CD14-positive monocyte (primary cell): ENCODE measurements at regions not wholly inside any gene's neighbourhood (a gene's known extent, or its start where the extent isn't known, plus 50 kb on each side); places are given as distances from the start of the nearest gene placed in this dataset.

Experiments
- DNase-seq, 3 donors: peaks; one replicate each; pipeline ENCODE4 v3.0.0-alpha.2; 2011 to 2022
- H2AFZ ChIP-seq: 2 replicates; pipeline ENCODE4 v1.6.0; 2012; ENCODE audit warnings: mild to moderate bottlenecking, low read depth, low read length, inconsistent platforms; ENCODE audit not compliant: insufficient read depth, poor library complexity, severe bottlenecking
- H3K27ac ChIP-seq, 2 donors: 1 replicate in 1 of 2; 2 replicates in 1 of 2; pipeline ENCODE4 v1.5.1; 2012 to 2013; ENCODE audit warnings: low read length in 2 of 2, control low read depth in 1 of 2, inconsistent platforms in 1 of 2, low read depth in 1 of 2, mild to moderate bottlenecking in 1 of 2
- H3K27me3 ChIP-seq, 2 donors: one replicate each; pipeline versions ENCODE4 v1.6.0 to v1.6.1; 2011 to 2013; ENCODE audit warnings: low read length in 2 of 2; ENCODE audit not compliant: control insufficient read depth in 2 of 2, insufficient read depth in 2 of 2
- H3K36me3 ChIP-seq, 2 donors: replicated peaks in 1 of 2; 1 replicate in 1 of 2; 2 replicates in 1 of 2; pipeline versions ENCODE4 v1.5.1 to v1.6.1; 2012 to 2013; ENCODE audit warnings: low read length in 2 of 2, control low read depth in 1 of 2, inconsistent platforms in 1 of 2, mild to moderate bottlenecking in 1 of 2; ENCODE audit not compliant: insufficient read depth in 2 of 2, control insufficient read depth in 1 of 2
- H3K4me1 ChIP-seq, 2 donors: 1 replicate in 1 of 2; 2 replicates in 1 of 2; pipeline versions ENCODE4 v1.5.1 to v1.6.1; 2012 to 2013; ENCODE audit warnings: low read length in 2 of 2, control low read depth in 1 of 2, inconsistent platforms in 1 of 2, mild to moderate bottlenecking in 1 of 2, moderate library complexity in 1 of 2; ENCODE audit not compliant: insufficient read depth in 2 of 2, control insufficient read depth in 1 of 2
- H3K4me2 ChIP-seq: replicated peaks from 2 replicates; pipeline ENCODE3; 2012; ENCODE audit warnings: low read length, moderate library complexity, mild to moderate bottlenecking; ENCODE audit not compliant: poor library complexity, severe bottlenecking; ENCODE audit errors: extremely low read depth
- H3K4me3 ChIP-seq, 3 experiments: fragments of 200-600 bp in 1 of 3; sonication (generic) in 1 of 3; replicated peaks in 1 of 3; 1 replicate in 2 of 3; 2 replicates in 1 of 3; pipeline ENCODE4 v1.5.1; 2011 to 2013; ENCODE audit warnings: low read length in 3 of 3, mild to moderate bottlenecking in 3 of 3, control low read depth in 2 of 3, low read depth in 2 of 3, inconsistent platforms in 1 of 3, moderate library complexity in 1 of 3
- H3K79me2 ChIP-seq: 2 replicates; pipeline ENCODE4 v1.6.0; 2012; ENCODE audit warnings: mild to moderate bottlenecking, control low read depth, inconsistent platforms, low read length, moderate library complexity; ENCODE audit not compliant: insufficient read depth
- H3K9ac ChIP-seq: 2 replicates; pipeline ENCODE4 v1.6.0; 2017; ENCODE audit warnings: low read length, mild to moderate bottlenecking; ENCODE audit not compliant: insufficient read depth, poor library complexity, severe bottlenecking
- H3K9me3 ChIP-seq, 2 donors: replicated peaks in 1 of 2; 1 replicate in 1 of 2; 2 replicates in 1 of 2; pipeline versions ENCODE4 v1.5.1 to v1.6.1; 2012 to 2013; ENCODE audit warnings: low read length in 2 of 2, control low read depth in 1 of 2; ENCODE audit not compliant: control insufficient read depth in 1 of 2, insufficient read depth in 1 of 2
- H4K20me1 ChIP-seq: 2 replicates; pipeline ENCODE4 v1.6.0; 2012; ENCODE audit warnings: mild to moderate bottlenecking, low read length, control low read depth, moderate library complexity; ENCODE audit not compliant: insufficient read depth
- H3K27ac Mint-ChIP-seq, 7 donors: one replicate each; pipeline ENCODE4 v1.8.0; 2020; ENCODE audit warnings: mild to moderate bottlenecking in 7 of 7, mixed read lengths in 7 of 7, moderate library complexity in 6 of 7, inconsistent platforms in 2 of 7
- H3K27me3 Mint-ChIP-seq, 3 donors: one replicate each; pipeline ENCODE4 v1.8.0; 2021 to 2022; ENCODE audit warnings: low read depth in 3 of 3, mild to moderate bottlenecking in 3 of 3, mixed read lengths in 3 of 3, moderate library complexity in 3 of 3, inconsistent platforms in 1 of 3
- H3K36me3 Mint-ChIP-seq, 2 donors: one replicate each; pipeline ENCODE4 v1.8.0; 2020; ENCODE audit warnings: mixed read lengths in 2 of 2, inconsistent platforms in 1 of 2, mild to moderate bottlenecking in 1 of 2
- H3K4me1 Mint-ChIP-seq: one replicate; pipeline ENCODE4 v1.8.0; 2020; ENCODE audit warnings: mild to moderate bottlenecking, mixed read lengths
- H3K4me3 Mint-ChIP-seq, 2 donors: one replicate each; pipeline ENCODE4 v1.8.0; 2020; ENCODE audit warnings: mild to moderate bottlenecking in 2 of 2, mixed read lengths in 2 of 2, moderate library complexity in 1 of 2
- H3K9me3 Mint-ChIP-seq, 7 donors: one replicate each; pipeline ENCODE4 v1.8.0; 2020 to 2022; ENCODE audit warnings: mixed read lengths in 7 of 7, mild to moderate bottlenecking in 6 of 7, moderate library complexity in 6 of 7, inconsistent platforms in 2 of 7
- WGBS: methylation state at CpG from one replicate; pipeline ENCODE4 v1.1.5; 2013; ENCODE audit warnings: missing lambda C conversion rate; ENCODE audit not compliant: insufficient coverage; 5-methylcytosine and 5-hydroxymethylcytosine counted together
- intact Hi-C, 2 donors: fragments of 100-400 bp; cut with micrococcal nuclease; formaldehyde crosslinking; loops; one replicate each; pipeline versions ENCODE4 v1.15.0 to v1.15.1; 2023
- TF ChIP-seq, protein P1 (sequence below): fragments of 200-600 bp; IDR thresholded peaks from one replicate; pipeline ENCODE4 v1.8.0; 2022; ENCODE audit warnings: antibody characterized with exemption, mild to moderate bottlenecking

DNA sequence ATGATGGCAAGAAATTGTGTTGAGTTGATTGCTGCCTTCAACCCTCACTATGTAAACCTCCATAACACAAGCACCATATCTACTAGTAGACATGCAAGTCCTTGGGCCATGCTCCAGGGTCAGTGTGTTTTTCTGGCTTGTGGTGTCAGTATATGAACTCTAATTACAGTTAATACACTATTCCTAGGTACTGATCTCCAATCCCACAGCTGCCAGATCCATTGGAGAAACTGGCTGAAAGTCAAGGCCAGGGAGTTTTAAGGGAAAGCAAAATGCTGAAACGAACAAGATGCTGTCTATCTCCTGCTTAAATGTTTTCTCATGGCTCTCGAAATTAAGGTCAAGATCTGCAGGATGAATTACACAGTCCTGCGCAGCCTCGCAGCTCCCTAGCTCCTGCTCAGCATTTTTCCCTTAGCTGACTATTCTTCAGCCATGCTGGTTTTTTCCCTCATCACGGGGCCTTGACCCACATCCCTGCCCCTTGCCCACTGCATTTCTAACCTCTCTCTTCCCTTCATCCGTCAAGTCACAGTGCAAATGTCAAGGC lies 425.0 kb upstream of the ADAMTS9 start:
- Histone ChIP-seq H3K4me3 (no peak overlapping the region), H4K20me1 (no peaks in the 10 kb centered on the region), H3K9ac (no peak overlapping the region), H3K27ac (no peak overlapping the region), H3K27me3 (no peaks in the 10 kb centered on the region), H2AFZ (no peak overlapping the region), H3K4me2 (no peak overlapping the region), H3K4me1 (no peaks in the 10 kb centered on the region), H3K79me2 (no peaks in the 10 kb centered on the region), H3K36me3 (no peaks in the 10 kb centered on the region), H3K9me3 (peaks cover 4 to 9% of the 10 kb centered on the region in 2 donors)
- Mint-ChIP-seq H3K27me3 (no peaks in the 10 kb centered on the region), H3K4me3 (no peak overlapping the region), H3K4me1 (no peaks in the 10 kb centered on the region), H3K27ac (no peak overlapping the region), H3K9me3 (peaks cover 0 to 13% (median 8%) of the 10 kb centered on the region in 7 donors), H3K36me3 (no peaks in the 10 kb centered on the region)
- intact Hi-C loops = no loop called here
- no peak for DNase-seq
- TF ChIP-seq, protein P1, sequence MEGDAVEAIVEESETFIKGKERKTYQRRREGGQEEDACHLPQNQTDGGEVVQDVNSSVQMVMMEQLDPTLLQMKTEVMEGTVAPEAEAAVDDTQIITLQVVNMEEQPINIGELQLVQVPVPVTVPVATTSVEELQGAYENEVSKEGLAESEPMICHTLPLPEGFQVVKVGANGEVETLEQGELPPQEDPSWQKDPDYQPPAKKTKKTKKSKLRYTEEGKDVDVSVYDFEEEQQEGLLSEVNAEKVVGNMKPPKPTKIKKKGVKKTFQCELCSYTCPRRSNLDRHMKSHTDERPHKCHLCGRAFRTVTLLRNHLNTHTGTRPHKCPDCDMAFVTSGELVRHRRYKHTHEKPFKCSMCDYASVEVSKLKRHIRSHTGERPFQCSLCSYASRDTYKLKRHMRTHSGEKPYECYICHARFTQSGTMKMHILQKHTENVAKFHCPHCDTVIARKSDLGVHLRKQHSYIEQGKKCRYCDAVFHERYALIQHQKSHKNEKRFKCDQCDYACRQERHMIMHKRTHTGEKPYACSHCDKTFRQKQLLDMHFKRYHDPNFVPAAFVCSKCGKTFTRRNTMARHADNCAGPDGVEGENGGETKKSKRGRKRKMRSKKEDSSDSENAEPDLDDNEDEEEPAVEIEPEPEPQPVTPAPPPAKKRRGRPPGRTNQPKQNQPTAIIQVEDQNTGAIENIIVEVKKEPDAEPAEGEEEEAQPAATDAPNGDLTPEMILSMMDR = no peak
- WGBS = 80% methylated on average over 6 of the region's 6 CpGs

DNA sequence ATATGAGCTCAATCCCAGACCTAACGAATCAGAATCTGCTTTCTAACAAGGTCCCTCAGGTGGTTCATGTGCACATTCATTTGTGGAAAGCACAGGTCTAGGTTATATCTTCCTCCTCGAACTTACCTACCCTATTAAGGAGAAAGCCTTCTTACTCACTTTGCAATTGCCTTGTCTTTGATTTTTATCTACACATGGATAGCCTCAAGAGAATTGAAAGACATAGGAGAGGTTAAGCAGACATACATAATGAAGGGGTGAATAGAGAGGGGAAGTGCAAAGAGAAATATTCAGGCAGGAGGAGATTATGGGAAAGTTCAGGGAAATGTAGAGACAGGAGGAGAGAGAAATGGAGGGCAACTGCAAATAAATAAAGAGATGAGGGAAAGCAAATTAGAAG lies 422.9 kb upstream of the ADAMTS9 start:
- intact Hi-C loops = no loop called here
- Mint-ChIP-seq H3K4me1 (no peaks in the 10 kb centered on the region), H3K4me3 (no peak overlapping the region), H3K27me3 (no peaks in the 10 kb centered on the region), H3K36me3 (no peaks in the 10 kb centered on the region), H3K9me3 (peaks cover 0 to 7% (median 3%) of the 10 kb centered on the region in 7 donors), H3K27ac (no peak overlapping the region)
- no peaks in the 10 kb centered on the region for H3K79me2 ChIP-seq
- no peak overlapping the region for H3K27ac ChIP-seq
- WGBS = 80% methylated on average over 1 of the region's 2 CpGs
- H3K4me3 ChIP-seq = no peak overlapping the region
- no peak overlapping the region for H3K9ac ChIP-seq
- H2AFZ ChIP-seq = no peak overlapping the region
- H3K9me3 ChIP-seq = peaks cover 3 to 4% of the 10 kb centered on the region in 2 donors
- H3K36me3 ChIP-seq = no peaks in the 10 kb centered on the region
- no peaks in the 10 kb centered on the region for H3K27me3 ChIP-seq
- TF ChIP-seq, protein P1 = no peak
- no peak for DNase-seq
- H4K20me1 ChIP-seq = no peaks in the 10 kb centered on the region
- no peak overlapping the region for H3K4me2 ChIP-seq
- H3K4me1 ChIP-seq = no peaks in the 10 kb centered on the region
